Left lung (tissue), 4 donors: ENCODE measurements at regions not wholly inside any gene's neighbourhood (a gene's known extent, or its start where the extent isn't known, plus 50 kb on each side); places are given as distances from the start of the nearest gene placed in this dataset.
A peak's percentile ranks its signal among the peaks of the same experiment; 100 is the strongest.

Experiments used
- ATAC-seq: fragments of 200-7000 bp; cut with Tn5 transposase; one replicate; pipeline ENCODE4 v1.9.1; 2020; ENCODE audit warnings: moderate library complexity
- DNase-seq, 4 donors: peaks; one replicate each; pipeline ENCODE4 v3.0.0-alpha.2; 2013 to 2020
- H3K27ac ChIP-seq, 2 donors: fragments of 200-600 bp; sonication (generic) in 1 of 2; one replicate each; pipeline versions ENCODE4 v1.5.0 to v1.8.0; 2020 to 2021
- H3K27me3 ChIP-seq, 2 donors: fragments of 200-600 bp; sonication (generic) in 1 of 2; one replicate each; pipeline versions ENCODE4 v1.5.0 to v1.8.0; 2020 to 2021
- H3K36me3 ChIP-seq, 2 donors: fragments of 200-600 bp; sonication (generic) in 1 of 2; one replicate each; pipeline versions ENCODE4 v1.5.0 to v1.8.0; 2020 to 2021
- H3K4me1 ChIP-seq, 2 donors: fragments of 200-600 bp; one replicate each; pipeline ENCODE4 v1.8.0; 2021
- H3K4me3 ChIP-seq, 2 donors: fragments of 200-600 bp; sonication (generic) in 1 of 2; one replicate each; pipeline versions ENCODE4 v1.5.0 to v1.8.0; 2020 to 2021; ENCODE audit warnings: mild to moderate bottlenecking in 1 of 2
- H3K9me3 ChIP-seq, 2 donors: fragments of 200-600 bp; sonication (generic) in 1 of 2; one replicate each; pipeline versions ENCODE4 v1.5.0 to v1.8.0; 2020 to 2021
- CTCF ChIP-seq, 2 donors: fragments of 200-600 bp; sonication (generic) in 1 of 2; IDR thresholded peaks; one replicate each; pipeline versions ENCODE4 v1.5.0 to v1.8.0; 2021; ENCODE audit warnings: antibody characterized with exemption in 2 of 2
- intact Hi-C, 2 donors: fragments of 100-400 bp; cut with DNase I; formaldehyde crosslinking; loops; one replicate each; pipeline versions ENCODE4 v1.11.2 to v1.14.2; 2022
- donor health status: DM: no; HTN: yes; CAD: no.
- donor health status: DM: no; HTN: no; CAD: no.

- no peak for DNase-seq
These were observed 132.6 kb downstream of the BCOR start for GRCh38 chrX:39965051-39965573.

GRCh38 chrX:39966176-39966575, 131.6 kb downstream of the BCOR start:
- intact Hi-C loops, result no loop called here
- H3K4me1 ChIP-seq, result no peaks in the 10 kb centered on the region
- no peak overlapping the region for H3K4me3 ChIP-seq
- no peak for TF ChIP-seq CTCF (IDR thresholded peaks at IDR 0.05)
- H3K27me3 ChIP-seq, result no peaks in the 10 kb centered on the region
- DNase-seq (no peak), ATAC-seq (no peak)
- H3K36me3 ChIP-seq, result no peaks in the 10 kb centered on the region
- no peak overlapping the region for H3K27ac ChIP-seq
- no peaks in the 10 kb centered on the region for H3K9me3 ChIP-seq

More at GRCh38 chrX:39965051-39965573, 132.6 kb downstream of the BCOR start:
- H3K4me1 ChIP-seq, result no peaks in the 10 kb centered on the region
- intact Hi-C loops, result no loop called here
- no peak overlapping the region for H3K4me3 ChIP-seq
- no peak for ATAC-seq
- H3K27ac ChIP-seq, result no peak overlapping the region
- H3K27me3 ChIP-seq, result no peaks in the 10 kb centered on the region
- H3K9me3 ChIP-seq, result no peaks in the 10 kb centered on the region
- no peaks in the 10 kb centered on the region for H3K36me3 ChIP-seq
- TF ChIP-seq CTCF (IDR thresholded peaks at IDR 0.05), result no peak

- Histone ChIP-seq H3K36me3 (no peaks in the 10 kb centered on the region), H3K9me3 (peaks cover 0 to 3% of the 10 kb centered on the region in 2 donors), H3K4me3 (no peak overlapping the region), H3K4me1 (no peaks in the 10 kb centered on the region), H3K27me3 (no peaks in the 10 kb centered on the region), H3K27ac (no peak overlapping the region)
- DNase-seq (no peak), ATAC-seq (no peak)
- intact Hi-C loops, result no loop called here
- TF ChIP-seq CTCF (IDR thresholded peaks at IDR 0.05), result no peak
These were observed 130.4 kb downstream of the BCOR start for GRCh38 chrX:39967348-39967747.

- ATAC-seq (peak; percentile 29), DNase-seq (no peak)
- H3K27me3 ChIP-seq, result no peaks in the 10 kb centered on the region
- intact Hi-C loops, result no loop called here
- H3K4me1 ChIP-seq, result no peaks in the 10 kb centered on the region
- no peak for TF ChIP-seq CTCF (IDR thresholded peaks at IDR 0.05)
- no peak overlapping the region for H3K27ac ChIP-seq
- no peak overlapping the region for H3K4me3 ChIP-seq
- H3K9me3 ChIP-seq, result peaks cover 0 to 3% of the 10 kb centered on the region in 2 donors
- no peaks in the 10 kb centered on the region for H3K36me3 ChIP-seq
These were observed 128.5 kb downstream of the BCOR start for GRCh38 chrX:39969099-39969818.

GRCh38 chrX:39969819-39970504, 127.8 kb downstream of the BCOR start:
- TF ChIP-seq CTCF (IDR thresholded peaks at IDR 0.05), result no peak
- Histone ChIP-seq H3K9me3 (peaks cover 0 to 3% of the 10 kb centered on the region in 2 donors), H3K27me3 (no peaks in the 10 kb centered on the region), H3K27ac (no peak overlapping the region), H3K4me1 (no peaks in the 10 kb centered on the region), H3K36me3 (no peaks in the 10 kb centered on the region), H3K4me3 (no peak overlapping the region)
- DNase-seq, result no peak
- ATAC-seq, result no peak
- intact Hi-C loops, result no loop called here
